Nephron (organoid): ENCODE measurements at regions not wholly inside any gene's neighbourhood (a gene's known extent, or its start where the extent isn't known, plus 50 kb on each side); places are given as distances from the start of the nearest gene placed in this dataset.

Experiments
- H3K27ac Mint-ChIP-seq, 3 experiments: 2 replicates each; pipeline ENCODE4 v1.8.0; 2020; ENCODE audit warnings: mixed read lengths in 3 of 3, mild to moderate bottlenecking in 2 of 3, moderate library complexity in 1 of 3
- H3K27me3 Mint-ChIP-seq: 2 replicates; pipeline ENCODE4 v1.8.0; 2021; ENCODE audit warnings: low read depth, mild to moderate bottlenecking, moderate library complexity, mixed read lengths
- H3K36me3 Mint-ChIP-seq: 2 replicates; pipeline ENCODE4 v1.8.0; 2020; ENCODE audit warnings: low read depth, mixed read lengths
- H3K4me1 Mint-ChIP-seq: 2 replicates; pipeline ENCODE4 v1.8.0; 2020; ENCODE audit warnings: mixed read lengths
- H3K4me3 Mint-ChIP-seq, 3 experiments: 2 replicates each; pipeline ENCODE4 v1.8.0; 2020; ENCODE audit warnings: mild to moderate bottlenecking in 3 of 3, mixed read lengths in 3 of 3, moderate library complexity in 2 of 3
- H3K9me3 Mint-ChIP-seq: 2 replicates; pipeline ENCODE4 v1.8.0; 2020; ENCODE audit warnings: mixed read lengths
- CTCF ChIP-seq, 3 experiments: fragments of 200-600 bp; sonication (generic); IDR thresholded peaks; one replicate each; pipeline ENCODE4 v1.5.0; 2021; ENCODE audit warnings: antibody characterized with exemption in 3 of 3; ENCODE audit not compliant: unreplicated experiment in 3 of 3

- Mint-ChIP-seq H3K4me3 (no peak overlapping the region), H3K27me3 (peaks cover 23% of the 10 kb centered on the region), H3K27ac (no peak overlapping the region), H3K4me1 (peaks cover 13% of the 10 kb centered on the region), H3K9me3 (no peaks in the 10 kb centered on the region), H3K36me3 (no peaks in the 10 kb centered on the region)
- no peak for TF ChIP-seq CTCF (IDR thresholded peaks at IDR 0.05; ENCODE audit: unreplicated experiment in 3 of 3)
Observed at GRCh38 chr21:41662761-41663160, 104.1 kb downstream of the RIPK4 start.

GRCh38 chr21:41662161-41662560 is 104.7 kb downstream of the RIPK4 start:
- Mint-ChIP-seq H3K4me1 (peaks cover 13% of the 10 kb centered on the region), H3K4me3 (no peak overlapping the region), H3K27me3 (peaks cover 27% of the 10 kb centered on the region), H3K9me3 (no peaks in the 10 kb centered on the region), H3K27ac (no peak overlapping the region), H3K36me3 (no peaks in the 10 kb centered on the region)
- no peak for TF ChIP-seq CTCF (IDR thresholded peaks at IDR 0.05; ENCODE audit: unreplicated experiment in 3 of 3)

- H3K4me3 Mint-ChIP-seq, result no peak overlapping the region
- no peaks in the 10 kb centered on the region for H3K36me3 Mint-ChIP-seq
- no peak for TF ChIP-seq CTCF (IDR thresholded peaks at IDR 0.05; ENCODE audit: unreplicated experiment in 3 of 3)
- H3K4me1 Mint-ChIP-seq, result peaks cover 13% of the 10 kb centered on the region
- H3K27ac Mint-ChIP-seq, result no peak overlapping the region
- H3K27me3 Mint-ChIP-seq, result peaks cover 27% of the 10 kb centered on the region
- no peaks in the 10 kb centered on the region for H3K9me3 Mint-ChIP-seq
Observed at GRCh38 chr21:41660748-41661147, 106.1 kb downstream of the RIPK4 start.

- Mint-ChIP-seq H3K4me1 (peaks cover 11% of the 10 kb centered on the region), H3K4me3 (no peak overlapping the region), H3K27me3 (peaks cover 27% of the 10 kb centered on the region), H3K36me3 (no peaks in the 10 kb centered on the region), H3K9me3 (no peaks in the 10 kb centered on the region), H3K27ac (no peak overlapping the region)
- no peak for TF ChIP-seq CTCF (IDR thresholded peaks at IDR 0.05; ENCODE audit: unreplicated experiment in 3 of 3)
Observed at GRCh38 chr21:41659791-41660560, 106.9 kb downstream of the RIPK4 start.

GRCh38 chr21:41656946-41657525 is 109.8 kb downstream of the RIPK4 start:
- Mint-ChIP-seq H3K27me3 (peaks cover 16% of the 10 kb centered on the region), H3K9me3 (peaks cover 4% of the 10 kb centered on the region)

More at GRCh38 chr21:41656946-41657525, 109.8 kb downstream of the RIPK4 start:
- Mint-ChIP-seq H3K4me3 (no peak overlapping the region), H3K36me3 (no peaks in the 10 kb centered on the region), H3K27ac (no peak overlapping the region), H3K4me1 (no peaks in the 10 kb centered on the region)
- TF ChIP-seq CTCF (IDR thresholded peaks at IDR 0.05; ENCODE audit: unreplicated experiment in 3 of 3), result no peak
